ENCODE measurements at regions not wholly inside any gene's neighbourhood (a gene's known extent, or its start where the extent isn't known, plus 50 kb on each side); places are given as distances from the start of the nearest gene placed in this dataset.

GRCh38 chr22:22422629-22423112 is 85.9 kb downstream of the ZNF280B start:
- Histone ChIP-seq H3K27me3 (ENCODE audit: low read depth) (peaks cover 19% of the 10 kb centered on the region), H3K4me3 (no peak overlapping the region), H3K36me3 (no peaks in the 10 kb centered on the region), H3K27ac (no peak overlapping the region), H3K4me1 (no peaks in the 10 kb centered on the region), H3K9me3 (no peaks in the 10 kb centered on the region)
- intact Hi-C loops (cut with DNase I), result no loop called here
- ATAC-seq (peak; percentile 31 to 64), DNase-seq (peak; percentile 70)
- peak; percentile 66 for TF ChIP-seq CTCF (IDR thresholded peaks at IDR 0.05)

DNA sequence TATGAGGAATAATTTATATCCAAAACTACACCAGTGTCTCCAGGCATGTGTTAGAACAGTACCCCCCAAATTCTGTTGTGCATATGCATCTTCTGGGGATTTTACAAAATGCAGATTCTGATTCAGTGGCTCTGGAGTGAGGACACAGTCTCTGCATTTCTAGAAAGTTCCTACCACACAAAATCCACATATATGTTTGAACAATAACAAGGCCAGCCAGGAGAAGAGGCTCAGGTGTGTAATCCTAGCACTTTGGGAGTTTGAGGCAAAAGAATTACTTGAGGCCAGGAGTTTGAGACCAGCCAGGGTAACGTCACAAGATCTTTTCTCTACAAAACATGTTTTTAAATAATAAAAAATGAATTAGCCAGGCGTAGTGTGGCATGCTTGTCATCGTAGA is 84.9 kb downstream of the ZNF280B start:
- intact Hi-C loops (cut with DNase I), result no loop called here
- no peak overlapping the region for H3K4me3 ChIP-seq
- H3K27me3 ChIP-seq (ENCODE audit: low read depth), result peaks cover 9% of the 10 kb centered on the region
- no peak for ATAC-seq
- no peaks in the 10 kb centered on the region for H3K9me3 ChIP-seq
- TF ChIP-seq CTCF (IDR thresholded peaks at IDR 0.05), result no peak
- no peak overlapping the region for H3K27ac ChIP-seq
- no peak for DNase-seq
- H3K4me1 ChIP-seq, result no peaks in the 10 kb centered on the region
- H3K36me3 ChIP-seq, result no peaks in the 10 kb centered on the region

- H3K27ac ChIP-seq, result no peak overlapping the region
- intact Hi-C loops (cut with DNase I), result no loop called here
- TF ChIP-seq CTCF (IDR thresholded peaks at IDR 0.05), result no peak
These were observed 84.2 kb downstream of the ZNF280B start for GRCh38 chr22:22424210-22424800.

DNA sequence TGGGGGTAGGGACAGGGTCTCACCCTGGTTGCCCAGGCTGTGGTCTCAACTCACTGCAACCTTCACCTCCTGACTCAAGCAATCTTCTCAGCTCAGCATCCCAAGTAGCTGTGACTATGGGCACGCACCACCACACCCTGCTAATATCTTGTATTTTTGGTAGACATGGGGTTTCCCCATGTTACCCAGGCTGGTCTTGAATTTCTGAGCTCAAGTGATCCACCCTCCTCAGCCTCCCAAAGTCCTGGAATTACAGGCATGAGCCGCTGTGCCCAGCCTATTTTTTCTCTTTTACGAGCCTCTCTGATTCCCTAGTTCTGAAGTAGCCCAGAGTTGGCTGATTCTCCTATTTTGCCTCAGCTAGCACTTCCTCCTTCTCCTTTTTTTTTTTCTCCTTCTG is 83.6 kb downstream of the ZNF280B start:
- DNase-seq, result no peak
- intact Hi-C loops (cut with DNase I), result no loop called here
- Histone ChIP-seq H3K9me3 (no peaks in the 10 kb centered on the region), H3K4me3 (no peak overlapping the region), H3K4me1 (no peaks in the 10 kb centered on the region), H3K27ac (no peak overlapping the region), H3K36me3 (no peaks in the 10 kb centered on the region), H3K27me3 (ENCODE audit: low read depth) (peaks cover 6% of the 10 kb centered on the region)
- no peak for ATAC-seq
- TF ChIP-seq CTCF (IDR thresholded peaks at IDR 0.05), result no peak

More at GRCh38 chr22:22424210-22424800, 84.2 kb downstream of the ZNF280B start:
- Histone ChIP-seq H3K9me3 (no peaks in the 10 kb centered on the region), H3K4me3 (no peak overlapping the region), H3K36me3 (no peaks in the 10 kb centered on the region), H3K4me1 (no peaks in the 10 kb centered on the region), H3K27me3 (ENCODE audit: low read depth) (peaks cover 6% of the 10 kb centered on the region)
- DNase-seq (no peak), ATAC-seq (no peak)

DNA sequence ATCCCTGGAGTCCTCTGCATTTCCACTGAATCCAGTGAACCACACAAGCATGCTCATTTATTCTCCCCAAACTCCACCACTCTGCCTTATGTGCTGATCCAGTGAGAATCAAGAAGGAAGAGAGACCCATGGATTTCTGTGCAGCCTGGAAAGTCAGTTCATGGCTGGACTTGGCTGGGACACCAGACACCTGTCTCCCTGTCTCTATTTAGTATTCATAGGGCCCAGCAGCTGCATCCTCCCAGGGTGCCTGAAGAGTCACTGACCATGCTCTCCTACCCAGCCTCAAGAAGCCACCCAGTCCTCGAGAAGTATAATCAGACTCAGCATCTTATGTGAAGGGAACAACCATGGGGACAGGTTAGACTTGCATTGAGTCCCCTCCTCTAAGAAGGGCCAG is 83.2 kb downstream of the ZNF280B start:
- H3K4me3 ChIP-seq, result no peak overlapping the region
- H3K27ac ChIP-seq, result no peak overlapping the region
- H3K36me3 ChIP-seq, result no peaks in the 10 kb centered on the region
- H3K9me3 ChIP-seq, result no peaks in the 10 kb centered on the region
- ATAC-seq, result no peak
- peaks cover 6% of the 10 kb centered on the region for H3K27me3 ChIP-seq (ENCODE audit: low read depth)
- TF ChIP-seq CTCF (IDR thresholded peaks at IDR 0.05), result no peak
- DNase-seq, result no peak
- no peaks in the 10 kb centered on the region for H3K4me1 ChIP-seq
- intact Hi-C loops (cut with DNase I), result no loop called here

All from lower lobe of right lung (tissue), 2 donors.